HG02970 (cell line): ENCODE measurements at regions not wholly inside any gene's neighbourhood (a gene's known extent, or its start where the extent isn't known, plus 50 kb on each side); places are given as distances from the start of the nearest gene placed in this dataset.

Experiments used
- ATAC-seq: cut with Tn5 transposase; IDR thresholded peaks from one replicate; pipeline ENCODE4 v1.9.1; 2021; ENCODE audit warnings: mild to moderate bottlenecking, moderate library complexity, moderate number of reproducible peaks; ENCODE audit not compliant: unreplicated experiment, low FRiP score

GRCh38 chr12:114784526-114784925, 100.6 kb upstream of the TBX3 start:
- ATAC-seq = no peak

- ATAC-seq = no peak
These were observed 99.2 kb upstream of the TBX3 start for GRCh38 chr12:114783089-114783618.

GRCh38 chr12:114780746-114781399, 96.9 kb upstream of the TBX3 start:
- ATAC-seq = no peak

GRCh38 chr12:114779647-114780046, 95.7 kb upstream of the TBX3 start:
- no peak for ATAC-seq

GRCh38 chr12:114779186-114779585, 95.2 kb upstream of the TBX3 start:
- ATAC-seq = no peak

- ATAC-seq = no peak
These were observed 92.9 kb upstream of the TBX3 start for GRCh38 chr12:114776731-114777442.

- ATAC-seq = no peak
These were observed 90.7 kb upstream of the TBX3 start for GRCh38 chr12:114774699-114775098.

GRCh38 chr12:114774197-114774596, 90.2 kb upstream of the TBX3 start:
- ATAC-seq = no peak

GRCh38 chr12:114770323-114770722, 86.3 kb upstream of the TBX3 start:
- ATAC-seq = no peak

- ATAC-seq = no peak
These were observed 85.7 kb upstream of the TBX3 start for GRCh38 chr12:114769634-114770033.

GRCh38 chr12:114767906-114768722, 84.1 kb upstream of the TBX3 start:
- no peak for ATAC-seq

GRCh38 chr12:114767084-114767760, 83.2 kb upstream of the TBX3 start:
- no peak for ATAC-seq

- no peak for ATAC-seq
These were observed 82.2 kb upstream of the TBX3 start for GRCh38 chr12:114765960-114766691.

GRCh38 chr12:114764510-114764909, 80.5 kb upstream of the TBX3 start:
- ATAC-seq = no peak

- no peak for ATAC-seq
These were observed 78.6 kb upstream of the TBX3 start for GRCh38 chr12:114762490-114763110.

- ATAC-seq = no peak
These were observed 76.3 kb upstream of the TBX3 start for GRCh38 chr12:114760151-114760877.

- no peak for ATAC-seq
These were observed 75.7 kb upstream of the TBX3 start for GRCh38 chr12:114759635-114760034.

GRCh38 chr12:114757684-114758325, 73.8 kb upstream of the TBX3 start:
- ATAC-seq = no peak
